Choroid plexus epithelial cell (primary cell): ENCODE measurements at regions not wholly inside any gene's neighbourhood (a gene's known extent, or its start where the extent isn't known, plus 50 kb on each side); places are given as distances from the start of the nearest gene placed in this dataset.

ENCODE experiments used
- DNase-seq: peaks from one replicate; pipeline ENCODE4 v3.0.0-alpha.2; 2010; ENCODE audit warnings: low read depth
- H3K4me3 ChIP-seq: 2 replicates; pipeline ENCODE4 v1.5.1; 2011; ENCODE audit warnings: low read depth, mild to moderate bottlenecking, control low read depth, low read length, moderate library complexity
- TF ChIP-seq, protein P1 (sequence below): conservative IDR thresholded peaks from 2 replicates; pipeline ENCODE4 v1.5.1; 2011; ENCODE audit warnings: low read depth, mild to moderate bottlenecking, control low read depth, inconsistent platforms, low read length, moderate library complexity

DNA sequence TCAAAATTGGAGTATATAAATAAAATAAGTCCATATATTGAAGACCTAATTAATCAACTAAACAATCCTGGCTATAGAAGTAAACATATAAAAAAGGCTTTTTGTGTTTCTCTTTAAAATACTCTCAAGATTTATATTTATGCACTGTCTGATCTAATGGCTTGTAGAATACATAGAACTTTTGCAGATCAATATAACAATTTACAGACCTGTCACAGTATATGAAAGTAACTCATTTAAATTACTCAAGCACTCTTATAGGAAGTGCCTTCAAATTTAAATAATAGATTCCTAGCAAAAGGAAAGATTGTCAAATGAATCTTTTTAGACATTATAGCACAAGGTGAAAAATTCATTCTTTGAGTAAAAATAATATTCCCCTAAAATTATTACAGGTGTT lies 615.8 kb upstream of the RGS18 start:
- TF ChIP-seq, protein P1, sequence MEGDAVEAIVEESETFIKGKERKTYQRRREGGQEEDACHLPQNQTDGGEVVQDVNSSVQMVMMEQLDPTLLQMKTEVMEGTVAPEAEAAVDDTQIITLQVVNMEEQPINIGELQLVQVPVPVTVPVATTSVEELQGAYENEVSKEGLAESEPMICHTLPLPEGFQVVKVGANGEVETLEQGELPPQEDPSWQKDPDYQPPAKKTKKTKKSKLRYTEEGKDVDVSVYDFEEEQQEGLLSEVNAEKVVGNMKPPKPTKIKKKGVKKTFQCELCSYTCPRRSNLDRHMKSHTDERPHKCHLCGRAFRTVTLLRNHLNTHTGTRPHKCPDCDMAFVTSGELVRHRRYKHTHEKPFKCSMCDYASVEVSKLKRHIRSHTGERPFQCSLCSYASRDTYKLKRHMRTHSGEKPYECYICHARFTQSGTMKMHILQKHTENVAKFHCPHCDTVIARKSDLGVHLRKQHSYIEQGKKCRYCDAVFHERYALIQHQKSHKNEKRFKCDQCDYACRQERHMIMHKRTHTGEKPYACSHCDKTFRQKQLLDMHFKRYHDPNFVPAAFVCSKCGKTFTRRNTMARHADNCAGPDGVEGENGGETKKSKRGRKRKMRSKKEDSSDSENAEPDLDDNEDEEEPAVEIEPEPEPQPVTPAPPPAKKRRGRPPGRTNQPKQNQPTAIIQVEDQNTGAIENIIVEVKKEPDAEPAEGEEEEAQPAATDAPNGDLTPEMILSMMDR: no peak
- H3K4me3 ChIP-seq: no peak overlapping the region
- no peak for DNase-seq

DNA sequence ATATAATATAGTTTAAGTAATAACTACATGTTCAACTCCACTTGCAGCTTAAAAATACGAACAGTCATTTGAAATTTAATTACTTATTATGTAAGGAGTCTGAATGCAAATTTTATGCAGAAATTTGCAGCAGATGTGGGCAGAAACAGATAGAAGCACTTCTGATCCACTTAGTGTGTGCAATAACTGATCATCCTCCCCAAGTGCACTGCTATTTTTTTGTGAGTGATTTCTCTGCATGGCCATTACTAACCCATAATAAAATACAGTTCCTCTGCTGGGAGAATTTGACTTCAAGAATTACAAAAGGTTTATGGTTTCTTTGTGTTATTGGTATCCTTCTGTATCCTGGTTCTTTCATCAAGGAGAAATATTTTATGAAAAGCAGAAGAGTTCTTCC lies 611.5 kb upstream of the RGS18 start:
- no peak for DNase-seq
- TF ChIP-seq, protein P1: no peak

DNA sequence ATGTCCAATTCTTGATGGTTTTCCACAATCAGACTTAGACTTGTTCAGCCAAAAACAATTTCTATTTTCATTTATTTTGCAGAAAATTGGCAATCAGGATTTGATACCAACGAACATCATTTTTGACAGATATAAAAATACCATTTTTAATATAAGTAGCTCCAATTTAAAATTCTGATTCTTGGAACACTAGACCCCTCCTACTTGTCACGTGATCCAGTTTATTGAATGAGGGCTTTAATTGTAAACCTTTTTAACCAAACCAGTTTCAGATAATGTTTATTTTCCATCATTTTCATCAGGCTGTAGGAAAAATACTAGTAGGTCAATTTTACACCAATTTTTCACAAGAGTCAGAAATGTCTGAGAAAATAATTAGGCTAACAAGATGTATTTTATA lies 607.2 kb upstream of the RGS18 start:
- TF ChIP-seq, protein P1: no peak
- H3K4me3 ChIP-seq: no peak overlapping the region

More for the DNA sequence above, 611.5 kb upstream of the RGS18 start:
- H3K4me3 ChIP-seq: no peak overlapping the region

DNA sequence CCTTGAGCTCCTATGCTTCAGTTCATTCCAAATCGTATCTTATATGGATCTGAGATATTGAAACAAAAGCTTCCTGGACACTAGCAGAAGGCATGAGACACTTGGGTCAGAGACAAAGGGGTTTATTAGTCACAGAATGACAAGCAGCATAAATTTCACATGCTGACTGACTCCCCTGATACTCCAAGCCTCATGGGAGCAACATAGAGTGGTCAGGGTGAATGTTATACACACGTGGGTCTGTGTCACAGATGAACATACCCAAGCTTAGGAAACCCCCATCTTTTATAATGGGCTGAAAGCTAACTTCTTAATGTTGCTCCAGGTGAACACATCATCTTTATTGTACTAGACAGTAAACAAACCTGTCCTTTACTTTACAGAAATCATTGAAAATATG lies 599.9 kb upstream of the RGS18 start:
- H3K4me3 ChIP-seq: no peak overlapping the region
- TF ChIP-seq, protein P1: no peak
- no peak for DNase-seq

More for the DNA sequence above, 607.2 kb upstream of the RGS18 start:
- DNase-seq: no peak

DNA sequence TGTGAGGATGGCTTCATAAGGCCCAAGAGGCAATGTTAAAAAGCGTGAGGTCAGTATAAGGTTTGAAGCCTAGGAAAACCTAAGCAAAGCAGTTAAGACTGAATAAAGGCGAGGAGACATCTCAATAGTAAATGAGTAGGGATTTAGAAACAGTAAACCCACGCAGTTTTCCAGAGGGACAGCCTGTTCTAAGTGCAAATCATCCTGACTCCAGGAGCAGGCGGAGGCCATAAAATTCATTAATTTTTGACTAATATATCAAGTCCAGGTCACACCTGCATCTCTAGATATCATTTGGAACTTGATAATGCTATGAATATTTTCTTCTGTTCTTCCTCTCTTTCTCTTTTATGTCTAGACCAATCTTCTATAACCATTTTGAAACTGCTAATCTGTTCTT lies 597.0 kb upstream of the RGS18 start:
- DNase-seq: no peak
- TF ChIP-seq, protein P1: no peak
- no peak overlapping the region for H3K4me3 ChIP-seq

DNA sequence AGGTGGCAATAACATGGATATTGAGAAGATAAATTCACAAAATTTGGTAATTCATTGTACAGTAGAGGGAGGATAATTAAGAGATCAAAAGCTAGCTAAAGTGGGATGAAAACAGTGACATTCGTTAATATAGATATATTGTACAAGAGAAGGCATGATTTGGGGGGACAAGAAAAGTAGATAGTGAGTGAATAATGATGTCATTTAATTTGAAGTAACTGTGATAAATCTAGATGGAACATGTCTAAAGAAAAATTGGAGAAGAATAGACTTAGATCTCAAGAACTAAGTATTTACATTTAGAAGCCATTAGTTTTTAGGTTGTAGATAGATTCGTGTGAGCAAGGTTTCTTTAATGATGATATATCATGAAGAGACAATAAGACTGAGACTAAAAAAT lies 594.0 kb upstream of the RGS18 start:
- TF ChIP-seq, protein P1: no peak
- no peak for DNase-seq
- no peak overlapping the region for H3K4me3 ChIP-seq

DNA sequence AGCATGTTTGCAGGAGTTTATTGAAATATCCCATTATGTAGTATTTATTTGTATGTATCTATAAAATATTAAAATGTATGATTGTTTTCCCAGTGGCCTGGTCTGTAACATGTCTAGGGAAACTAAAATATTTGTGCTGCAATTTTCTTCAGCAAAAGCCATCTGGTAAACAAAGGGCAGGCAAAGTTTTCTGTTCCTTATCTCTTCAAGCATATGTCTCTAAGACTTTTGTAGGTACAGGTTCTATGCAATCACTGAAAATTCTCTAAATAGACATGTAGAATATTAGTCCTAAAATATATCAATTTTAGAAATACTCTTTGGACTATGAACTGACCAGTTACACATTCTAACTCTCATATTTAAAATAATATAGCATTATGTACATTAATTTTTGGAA lies 585.8 kb upstream of the RGS18 start:
- DNase-seq: no peak
- no peak overlapping the region for H3K4me3 ChIP-seq
- TF ChIP-seq, protein P1: no peak
